Heart left ventricle (tissue), 13 donors: ENCODE measurements at regions not wholly inside any gene's neighbourhood (a gene's known extent, or its start where the extent isn't known, plus 50 kb on each side); places are given as distances from the start of the nearest gene placed in this dataset.

ENCODE experiments used
- CTCF ChIP-seq, 12 donors: fragments of 200-600 bp; sonication (generic) in 4 of 12; IDR thresholded peaks; one replicate each; pipeline versions ENCODE4 v1.5.0 to v1.8.0; 2018 to 2022; ENCODE audit warnings: antibody characterized with exemption in 12 of 12, mild to moderate bottlenecking in 5 of 12
- POLR2A ChIP-seq, 2 donors: fragments of 450-650 bp; IDR thresholded peaks; one replicate each; pipeline ENCODE4 v1.6.1; 2017; ENCODE audit warnings: antibody characterized with exemption in 2 of 2, mild to moderate bottlenecking in 2 of 2, moderate library complexity in 2 of 2
- donor health status: ischemic (EF 13 %, LVEDD 7.1; RV severe dilation, severe dysfunction).
- donor health status: DM: no; HTN: yes; CAD: no.
- donor health status: DM: no; HTN: no; CAD: no.
- donor health status: ischemic (EF 25% LVEDD 6.9; RV normal size, moderate dysfunction).
- donor health status: ischemic (EF 25% LVEDD 5.7; RV mildly dilated, moderate dysfunction).
- donor health status: ischemic (EF 35%, LVEDD 5.7; RV mildly dilated, moderate dysfunction).
- donor health status: nonischemic (EF 11% LVEDD 7.7; RV severe dilation, severe dysfunction).
- donor health status: DM: yes; HTN: yes; CAD: no.
- donor health status: PGD.
- donor health status: ischemic (EF 29% LVEDD 5.4; RV normal size, mild dysfunction).
- donor health status: nonischemic (EF 23%, LVEDD 6.1; RV moderate dilation, normal function).

GRCh38 chr2:223107825-223108224 lies 55.8 kb downstream of the KCNE4 start:
- no peak for TF ChIP-seq CTCF (IDR thresholded peaks at IDR 0.05)
- no peak for TF ChIP-seq POLR2A (IDR thresholded peaks at IDR 0.05)
